ENCODE measurements at regions not wholly inside any gene's neighbourhood (a gene's known extent, or its start where the extent isn't known, plus 50 kb on each side); places are given as distances from the start of the nearest gene placed in this dataset.

DNA sequence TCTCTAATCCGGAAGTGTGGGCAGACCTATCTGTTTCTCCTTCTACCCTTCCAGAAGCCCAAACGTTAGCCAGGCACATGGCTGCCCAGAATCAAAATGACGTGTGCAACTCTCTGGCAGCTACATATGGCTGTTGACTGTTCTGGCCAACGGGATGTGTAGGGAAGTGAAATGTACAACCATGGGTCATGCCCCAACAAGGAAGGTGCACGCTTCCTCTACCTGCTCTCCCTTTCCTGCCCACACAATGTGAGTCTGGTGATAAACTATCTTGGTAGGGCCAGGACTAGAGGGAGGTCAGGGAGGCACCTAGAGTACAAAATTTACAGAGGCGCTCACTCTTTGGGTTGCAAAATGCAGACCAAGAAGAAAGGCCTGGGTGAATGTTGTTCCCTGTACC lies 495.9 kb upstream of the PROK2 start:
- H3K4me3 ChIP-seq (ENCODE audit: low read depth, low read length): no peak overlapping the region
- TF ChIP-seq, protein P1, sequence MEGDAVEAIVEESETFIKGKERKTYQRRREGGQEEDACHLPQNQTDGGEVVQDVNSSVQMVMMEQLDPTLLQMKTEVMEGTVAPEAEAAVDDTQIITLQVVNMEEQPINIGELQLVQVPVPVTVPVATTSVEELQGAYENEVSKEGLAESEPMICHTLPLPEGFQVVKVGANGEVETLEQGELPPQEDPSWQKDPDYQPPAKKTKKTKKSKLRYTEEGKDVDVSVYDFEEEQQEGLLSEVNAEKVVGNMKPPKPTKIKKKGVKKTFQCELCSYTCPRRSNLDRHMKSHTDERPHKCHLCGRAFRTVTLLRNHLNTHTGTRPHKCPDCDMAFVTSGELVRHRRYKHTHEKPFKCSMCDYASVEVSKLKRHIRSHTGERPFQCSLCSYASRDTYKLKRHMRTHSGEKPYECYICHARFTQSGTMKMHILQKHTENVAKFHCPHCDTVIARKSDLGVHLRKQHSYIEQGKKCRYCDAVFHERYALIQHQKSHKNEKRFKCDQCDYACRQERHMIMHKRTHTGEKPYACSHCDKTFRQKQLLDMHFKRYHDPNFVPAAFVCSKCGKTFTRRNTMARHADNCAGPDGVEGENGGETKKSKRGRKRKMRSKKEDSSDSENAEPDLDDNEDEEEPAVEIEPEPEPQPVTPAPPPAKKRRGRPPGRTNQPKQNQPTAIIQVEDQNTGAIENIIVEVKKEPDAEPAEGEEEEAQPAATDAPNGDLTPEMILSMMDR (conservative IDR thresholded peaks at IDR 0.05; ENCODE audit: low read depth, low read length): no peak
- DNase-seq (ENCODE audit: low read depth): no peak

DNA sequence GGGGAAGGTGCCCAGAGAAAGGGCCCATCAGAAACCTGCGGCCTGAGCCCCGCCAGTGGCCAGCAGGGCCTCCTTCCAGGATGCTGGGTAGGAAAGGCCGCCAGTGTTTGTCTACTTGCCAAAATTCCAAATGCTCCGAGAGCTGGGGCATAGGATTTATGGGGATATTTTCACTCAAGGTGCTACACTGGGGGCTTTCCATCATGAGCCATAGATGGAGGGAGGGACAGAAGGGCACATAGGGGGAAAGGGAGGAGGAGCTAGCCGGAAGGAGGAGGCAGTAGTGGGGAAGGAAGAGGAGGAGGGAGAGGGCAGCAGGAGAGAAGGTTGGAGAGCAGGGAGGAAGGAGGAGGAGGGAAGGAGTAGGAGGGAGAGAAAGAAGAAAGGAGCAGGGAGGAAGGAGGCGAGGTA lies 494.7 kb upstream of the PROK2 start:
- TF ChIP-seq, protein P1 (conservative IDR thresholded peaks at IDR 0.05; ENCODE audit: low read depth, low read length): no peak
- no peak overlapping the region for H3K4me3 ChIP-seq (ENCODE audit: low read depth, low read length)
- DNase-seq (ENCODE audit: low read depth): no peak

DNA sequence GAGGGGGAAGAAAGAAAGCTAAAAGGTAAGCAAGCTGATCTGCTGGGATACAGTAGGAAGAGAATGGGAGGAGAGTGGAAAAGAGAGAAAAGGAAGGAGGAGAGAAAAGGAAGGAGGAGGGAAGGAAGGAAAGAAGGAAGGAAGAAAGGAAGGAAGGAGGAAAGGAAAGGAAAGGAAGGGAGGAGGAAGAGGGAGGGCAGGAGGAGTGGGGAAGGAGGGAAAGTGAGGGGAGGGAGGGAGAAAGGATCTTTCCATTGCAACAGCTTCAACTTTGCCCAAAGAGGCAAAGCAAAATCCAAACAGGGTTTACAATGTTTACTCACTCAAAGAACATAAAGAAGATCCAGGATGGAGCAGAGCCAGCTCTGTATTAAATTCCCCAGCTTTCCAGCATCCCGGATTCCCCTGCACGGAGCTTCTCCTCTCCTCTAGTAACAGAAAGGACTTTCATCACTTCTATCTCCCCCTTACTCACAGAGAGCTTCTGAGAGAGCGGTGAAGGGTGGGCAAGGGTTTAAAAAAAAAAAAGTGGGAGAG lies 494.2 kb upstream of the PROK2 start:
- TF ChIP-seq, protein P1 (conservative IDR thresholded peaks at IDR 0.05; ENCODE audit: low read depth, low read length): no peak
- no peak overlapping the region for H3K4me3 ChIP-seq (ENCODE audit: low read depth, low read length)
- no peak for DNase-seq (ENCODE audit: low read depth)

DNA sequence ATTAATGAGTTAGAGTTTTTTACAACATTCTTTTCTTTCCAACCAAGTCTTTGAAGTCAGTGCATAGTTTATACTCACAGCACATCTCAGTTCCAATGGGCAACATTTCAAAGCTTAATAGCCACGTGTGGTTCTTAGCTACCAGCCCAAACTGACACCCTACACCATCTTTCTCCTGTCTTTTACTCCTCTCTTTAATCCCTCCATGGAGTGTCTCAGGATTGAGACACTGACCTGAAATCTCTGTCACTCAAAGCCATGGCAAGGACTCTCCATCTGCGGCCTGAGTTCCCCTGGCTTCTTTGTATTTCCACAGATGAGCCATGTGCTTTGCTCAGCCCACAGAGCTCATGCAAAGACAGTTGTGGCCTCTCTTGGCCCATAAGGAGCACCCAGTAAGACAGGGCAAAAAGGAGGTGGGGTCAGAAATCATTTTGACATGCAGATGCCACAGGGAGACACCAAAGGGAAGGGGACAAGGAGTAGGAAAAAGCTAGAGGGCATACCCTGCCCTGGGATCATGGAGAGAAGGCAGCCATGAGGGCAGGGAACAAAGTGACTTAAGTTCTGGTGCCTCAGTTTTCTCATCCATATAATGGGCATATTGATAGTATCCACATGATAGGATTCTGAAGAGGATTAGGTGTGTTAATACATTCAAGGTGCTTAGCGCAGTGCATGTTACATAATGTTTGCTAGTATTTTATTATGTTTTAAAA lies 493.6 kb upstream of the PROK2 start:
- no peak overlapping the region for H3K4me3 ChIP-seq (ENCODE audit: low read depth, low read length)

DNA sequence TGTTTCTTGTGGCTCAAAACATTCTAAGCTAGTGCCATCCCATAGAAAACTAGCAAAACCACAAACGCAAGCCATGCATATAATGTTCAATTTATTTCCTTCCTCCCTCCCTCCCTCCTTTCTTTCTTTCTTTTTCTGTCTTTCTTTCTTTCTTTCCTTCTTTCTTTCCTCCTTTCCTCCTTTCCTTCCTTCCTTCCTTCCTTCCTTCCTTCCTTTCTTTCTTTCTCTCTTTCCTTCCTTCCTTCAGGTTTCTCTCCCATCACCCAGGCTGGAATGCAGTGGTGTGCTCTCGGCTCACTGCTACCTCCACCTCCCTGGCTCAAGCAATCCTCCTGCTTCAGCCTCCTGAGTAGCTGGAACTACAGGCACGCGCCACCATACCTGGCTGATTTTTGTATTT lies 492.8 kb upstream of the PROK2 start:
- H3K4me3 ChIP-seq (ENCODE audit: low read depth, low read length): no peak overlapping the region
- no peak for DNase-seq (ENCODE audit: low read depth)
- TF ChIP-seq, protein P1 (conservative IDR thresholded peaks at IDR 0.05; ENCODE audit: low read depth, low read length): no peak

More for the DNA sequence above, 493.6 kb upstream of the PROK2 start:
- DNase-seq (ENCODE audit: low read depth): no peak
- TF ChIP-seq, protein P1 (conservative IDR thresholded peaks at IDR 0.05; ENCODE audit: low read depth, low read length): no peak

DNA sequence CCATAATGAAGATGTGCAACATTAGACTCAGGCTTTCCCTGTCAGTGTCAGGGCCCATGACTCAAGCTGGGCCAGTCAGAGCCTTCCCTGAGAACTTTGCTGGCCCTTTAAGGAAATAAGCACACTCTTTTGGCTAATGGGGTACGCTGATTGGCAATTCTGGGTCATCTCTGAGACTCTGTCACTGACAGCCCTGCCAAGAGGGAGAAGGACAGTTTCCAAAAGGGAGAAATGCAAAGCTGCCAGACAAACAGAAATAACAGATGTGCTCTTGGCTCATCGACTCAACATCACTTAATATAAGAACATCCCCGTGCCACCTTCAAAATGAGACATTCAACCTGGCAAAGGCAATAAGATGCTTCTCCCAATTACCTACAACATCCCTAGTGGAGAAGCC lies 491.9 kb upstream of the PROK2 start:
- TF ChIP-seq, protein P1 (conservative IDR thresholded peaks at IDR 0.05; ENCODE audit: low read depth, low read length): no peak
- no peak for DNase-seq (ENCODE audit: low read depth)
- no peak overlapping the region for H3K4me3 ChIP-seq (ENCODE audit: low read depth, low read length)

DNA sequence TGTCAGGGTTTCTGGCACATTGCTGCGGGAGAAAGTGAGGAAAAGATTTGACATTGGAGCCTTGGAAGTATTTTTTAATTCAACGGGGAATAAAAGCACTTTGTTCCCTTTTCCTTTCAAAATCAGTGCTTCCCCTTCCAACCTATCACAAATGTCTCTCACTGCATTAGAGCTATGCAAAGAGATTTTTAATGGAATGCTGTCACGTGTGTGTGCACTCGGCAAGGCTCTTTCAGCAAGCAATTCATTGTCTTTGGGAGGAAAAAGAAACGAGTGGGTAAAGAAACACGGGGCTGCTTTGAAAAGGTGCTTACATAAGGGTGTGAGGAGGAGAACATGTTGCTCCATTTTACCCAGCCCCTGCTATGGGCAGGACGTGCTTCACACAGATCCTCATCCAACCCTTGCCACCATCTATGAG lies 490.4 kb upstream of the PROK2 start:
- DNase-seq (ENCODE audit: low read depth): no peak
- TF ChIP-seq, protein P1 (conservative IDR thresholded peaks at IDR 0.05; ENCODE audit: low read depth, low read length): no peak
- no peak overlapping the region for H3K4me3 ChIP-seq (ENCODE audit: low read depth, low read length)

Measured in choroid plexus epithelial cell (primary cell).